SK-N-SH (cell line): ENCODE measurements at regions not wholly inside any gene's neighbourhood (a gene's known extent, or its start where the extent isn't known, plus 50 kb on each side); places are given as distances from the start of the nearest gene placed in this dataset.

ENCODE experiments used
- CTCF ChIA-PET: fragments of 300-600, 350-600 bp; formaldehyde crosslinking; extraction: SDS; loops from one replicate; lab custom pipeline; 2021; lab: Yijun Ruan, JAX
- POLR2A ChIA-PET: fragments of 350-600 bp; sonication (Branson Sonifier 250); formaldehyde crosslinking; extraction: SDS; loops from one replicate; lab custom pipeline; 2020; ENCODE audit warnings: antibody characterized with exemption, inconsistent platforms; lab: Yijun Ruan, JAX
- DNase-seq: peaks from one replicate; pipeline ENCODE4 v3.0.0; 2012
- H2AFZ ChIP-seq: fragments of 200-600 bp; sonication (generic); 2 replicates; pipeline ENCODE4 v1.8.1; 2016; ENCODE audit warnings: antibody characterized with exemption, mild to moderate bottlenecking, low read depth
- H3F3A ChIP-seq: fragments of 200-600 bp; sonication (generic); replicated peaks from 2 replicates; pipeline ENCODE3; 2016; ENCODE audit warnings: antibody characterized with exemption, mild to moderate bottlenecking; ENCODE audit not compliant: insufficient read depth
- H3K27ac ChIP-seq, 2 experiments: fragments of 200-500 bp in 1 of 2; fragments of 200-600 bp in 1 of 2; sonication (Bioruptor generic) in 1 of 2; sonication (generic), shearing (Covaris generic) in 1 of 2; 2 replicates each; pipeline versions ENCODE4 v1.5.1 to v1.6.1; 2014 to 2016; ENCODE audit warnings: low read depth in 2 of 2, inconsistent platforms in 1 of 2, low read length in 1 of 2, mild to moderate bottlenecking in 1 of 2, mixed read lengths in 1 of 2
- H3K27me3 ChIP-seq: fragments of 200-600 bp; sonication (generic), shearing (Covaris generic); 2 replicates; pipeline ENCODE4 v1.6.1; 2016; ENCODE audit warnings: mixed run types; ENCODE audit not compliant: insufficient read depth
- H3K36me3 ChIP-seq, 2 experiments: fragments of 200-500 bp in 1 of 2; fragments of 200-600 bp in 1 of 2; sonication (Bioruptor generic) in 1 of 2; sonication (generic) in 1 of 2; replicated peaks in 1 of 2; 2 replicates each; pipeline versions ENCODE3 to v1.5.1; 2014 to 2016; ENCODE audit warnings: low read length in 1 of 2, mild to moderate bottlenecking in 1 of 2; ENCODE audit not compliant: insufficient read depth in 2 of 2, control insufficient read depth in 1 of 2
- H3K4me1 ChIP-seq, 2 experiments: fragments of 200-500 bp in 1 of 2; fragments of 200-600 bp in 1 of 2; sonication (Bioruptor generic) in 1 of 2; sonication (generic), shearing (Covaris generic) in 1 of 2; 2 replicates each; pipeline versions ENCODE4 v1.5.1 to v1.6.1; 2014 to 2016; ENCODE audit warnings: low read depth in 1 of 2, low read length in 1 of 2, mixed run types in 1 of 2; ENCODE audit not compliant: insufficient read depth in 2 of 2, control insufficient read depth in 1 of 2
- H3K4me2 ChIP-seq: fragments of 200-600 bp; sonication (generic), shearing (Covaris generic); 2 replicates; pipeline ENCODE4 v1.6.1; 2017; ENCODE audit warnings: mixed run types
- H3K4me3 ChIP-seq, 2 experiments: fragments of 200-500 bp in 1 of 2; fragments of 200-600 bp in 1 of 2; sonication (Bioruptor generic) in 1 of 2; sonication (generic), shearing (Covaris generic) in 1 of 2; 2 replicates each; pipeline versions ENCODE4 v1.5.1 to v1.8.1; 2014 to 2016; ENCODE audit warnings: low read depth in 2 of 2, inconsistent platforms in 1 of 2, low read length in 1 of 2, mild to moderate bottlenecking in 1 of 2, mixed read lengths in 1 of 2, moderate library complexity in 1 of 2
- H3K79me2 ChIP-seq: fragments of 200-600 bp; sonication (generic); 2 replicates; pipeline ENCODE4 v1.8.1; 2017; ENCODE audit warnings: mild to moderate bottlenecking; ENCODE audit not compliant: insufficient read depth
- H3K9ac ChIP-seq: fragments of 200-600 bp; sonication (generic); 2 replicates; pipeline ENCODE4 v1.6.1; 2017; ENCODE audit warnings: mixed run types
- H3K9me2 ChIP-seq: fragments of 200-600 bp; sonication (generic); 2 replicates; pipeline ENCODE4 v1.6.1; 2017; ENCODE audit warnings: mixed run types
- H3K9me3 ChIP-seq: fragments of 200-600 bp; sonication (generic); 2 replicates; pipeline ENCODE4 v1.6.1; 2017; ENCODE audit warnings: mixed run types, mild to moderate bottlenecking, moderate library complexity
- H4K20me1 ChIP-seq: fragments of 200-600 bp; sonication (generic); 2 replicates; pipeline ENCODE4 v1.6.1; 2017; ENCODE audit warnings: mild to moderate bottlenecking, mixed run types; ENCODE audit not compliant: insufficient read depth
- EZH2phosphoT487 ChIP-seq: fragments of 200-600 bp; sonication (generic); IDR thresholded peaks from 2 replicates; pipeline ENCODE4 v1.6.1; 2017; ENCODE audit warnings: low read depth, mixed run types, mild to moderate bottlenecking, antibody characterized with exemption, moderate library complexity, borderline replicate concordance
- FOXM1 ChIP-seq: IDR thresholded peaks from 2 replicates; pipeline ENCODE4 v1.4.0; 2012; ENCODE audit warnings: low read depth, mild to moderate bottlenecking
- GATA2 ChIP-seq: sonication (generic); formaldehyde crosslinking; IDR thresholded peaks from 2 replicates; pipeline ENCODE4 v1.5.0; 2020; ENCODE audit warnings: mild to moderate bottlenecking, missing genetic modification reagents
- NFIC ChIP-seq: IDR thresholded peaks from 2 replicates; pipeline ENCODE4 v1.4.0; 2012; ENCODE audit warnings: borderline replicate concordance
- POLR2AphosphoS5 ChIP-seq: IDR thresholded peaks from 2 replicates; pipeline ENCODE4 v1.6.1; 2012; ENCODE audit warnings: low read depth, low read length
- RAD21 ChIP-seq: IDR thresholded peaks from 2 replicates; pipeline ENCODE4 v1.6.1; 2012; ENCODE audit warnings: mild to moderate bottlenecking, low read length
- RCOR1 ChIP-seq: fragments of 150-350 bp; IDR thresholded peaks from 2 replicates; pipeline ENCODE4 v1.6.1; 2017; ENCODE audit warnings: antibody characterized with exemption, low read length
- RXRA ChIP-seq: IDR thresholded peaks from 2 replicates; pipeline ENCODE4 v1.4.0; 2012; ENCODE audit warnings: low read depth, mild to moderate bottlenecking, borderline replicate concordance
- SMC3 ChIP-seq: IDR thresholded peaks from 2 replicates; pipeline ENCODE4 v1.6.1; 2012; ENCODE audit warnings: low read depth, low read length, improper control_type of control experiment
- YY1 ChIP-seq: IDR thresholded peaks from 2 replicates; pipeline ENCODE4 v1.4.0; 2012; ENCODE audit warnings: low read depth, mild to moderate bottlenecking
- WGBS: methylation state at CpG from one replicate; pipeline ENCODE4 v1.1.6; 2017; ENCODE audit warnings: low lambda C conversion rate; 5-methylcytosine and 5-hydroxymethylcytosine counted together
- TF ChIP-seq, protein P1 (sequence below): fragments of 200-600 bp; sonication (generic); IDR thresholded peaks from 2 replicates; pipeline ENCODE4 v1.6.1; 2017; ENCODE audit warnings: antibody characterized with exemption, mild to moderate bottlenecking, moderate library complexity
- TF ChIP-seq, protein P2 (sequence below): IDR thresholded peaks from 2 replicates; pipeline ENCODE4 v1.4.0; 2012; ENCODE audit warnings: low read depth

DNA sequence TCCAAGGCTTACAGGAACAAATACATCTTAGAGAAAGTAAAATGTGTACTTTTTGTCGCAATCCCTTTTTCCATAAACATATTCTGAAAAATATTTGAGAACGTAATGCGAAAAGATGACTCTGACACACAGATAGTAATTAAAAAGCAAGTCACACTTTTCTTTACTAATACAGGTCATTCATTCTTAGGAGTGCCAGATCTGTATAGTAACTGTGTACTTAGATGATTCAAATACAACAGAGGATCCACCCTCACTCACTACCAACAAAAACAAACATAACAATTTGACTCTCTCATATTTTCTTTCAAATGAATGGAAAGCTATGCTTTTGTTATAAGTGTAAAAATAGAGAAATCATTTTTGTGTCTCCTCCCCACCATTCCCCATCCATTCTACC is 795.4 kb downstream of the SLC6A15 start:
- H2AFZ ChIP-seq: no peak overlapping the region
- no peak overlapping the region for H3K4me2 ChIP-seq
- no peak overlapping the region for H3K4me3 ChIP-seq
- H3K9me2 ChIP-seq: no peaks in the 10 kb centered on the region
- H3K4me1 ChIP-seq: no peaks in the 10 kb centered on the region
- no peaks in the 10 kb centered on the region for H3F3A ChIP-seq
- H3K27ac ChIP-seq: no peak overlapping the region
- no peak for DNase-seq
- no peaks in the 10 kb centered on the region for H3K36me3 ChIP-seq
- CTCF ChIA-PET: no interaction called here
- H3K9ac ChIP-seq: no peak overlapping the region
- WGBS: 80% methylated on average over 3 of the region's 3 CpGs
- H4K20me1 ChIP-seq: no peaks in the 10 kb centered on the region
- TF ChIP-seq, protein P1, sequence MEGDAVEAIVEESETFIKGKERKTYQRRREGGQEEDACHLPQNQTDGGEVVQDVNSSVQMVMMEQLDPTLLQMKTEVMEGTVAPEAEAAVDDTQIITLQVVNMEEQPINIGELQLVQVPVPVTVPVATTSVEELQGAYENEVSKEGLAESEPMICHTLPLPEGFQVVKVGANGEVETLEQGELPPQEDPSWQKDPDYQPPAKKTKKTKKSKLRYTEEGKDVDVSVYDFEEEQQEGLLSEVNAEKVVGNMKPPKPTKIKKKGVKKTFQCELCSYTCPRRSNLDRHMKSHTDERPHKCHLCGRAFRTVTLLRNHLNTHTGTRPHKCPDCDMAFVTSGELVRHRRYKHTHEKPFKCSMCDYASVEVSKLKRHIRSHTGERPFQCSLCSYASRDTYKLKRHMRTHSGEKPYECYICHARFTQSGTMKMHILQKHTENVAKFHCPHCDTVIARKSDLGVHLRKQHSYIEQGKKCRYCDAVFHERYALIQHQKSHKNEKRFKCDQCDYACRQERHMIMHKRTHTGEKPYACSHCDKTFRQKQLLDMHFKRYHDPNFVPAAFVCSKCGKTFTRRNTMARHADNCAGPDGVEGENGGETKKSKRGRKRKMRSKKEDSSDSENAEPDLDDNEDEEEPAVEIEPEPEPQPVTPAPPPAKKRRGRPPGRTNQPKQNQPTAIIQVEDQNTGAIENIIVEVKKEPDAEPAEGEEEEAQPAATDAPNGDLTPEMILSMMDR: no peak
- no peak for TF ChIP-seq GATA2 (CRISPR knock-in tag)
- TF ChIP-seq, protein P2, sequence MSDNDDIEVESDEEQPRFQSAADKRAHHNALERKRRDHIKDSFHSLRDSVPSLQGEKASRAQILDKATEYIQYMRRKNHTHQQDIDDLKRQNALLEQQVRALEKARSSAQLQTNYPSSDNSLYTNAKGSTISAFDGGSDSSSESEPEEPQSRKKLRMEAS: no peak
- TF ChIP-seq RXRA: no peak
- no peak for TF ChIP-seq RCOR1
- no peak for TF ChIP-seq FOXM1
- TF ChIP-seq RAD21: no peak
- no peak for TF ChIP-seq SMC3
- TF ChIP-seq, all 33 proteins: peak for 0
- H3K79me2 ChIP-seq: no peaks in the 10 kb centered on the region
- H3K9me3 ChIP-seq: no peaks in the 10 kb centered on the region
- POLR2A ChIA-PET: no interaction called here
- H3K27me3 ChIP-seq: no peaks in the 10 kb centered on the region

DNA sequence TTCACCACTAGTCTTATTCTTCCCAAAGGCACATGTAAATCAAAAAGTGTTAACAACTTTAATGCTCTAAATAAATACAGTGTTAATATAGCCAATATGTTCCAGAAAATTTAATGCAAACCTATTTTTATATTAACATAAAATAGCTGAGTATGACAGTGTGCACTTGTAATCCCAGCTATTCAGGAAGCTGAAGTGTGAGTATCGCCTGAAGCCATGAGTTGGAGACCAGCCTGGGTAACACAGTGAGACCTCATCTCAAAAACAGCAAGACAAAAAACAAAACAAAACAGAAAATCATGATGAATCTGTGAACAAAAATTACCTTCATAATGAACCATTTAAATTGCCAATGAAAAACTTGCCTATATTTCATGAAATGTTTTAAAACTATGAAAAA is 798.9 kb downstream of the SLC6A15 start:
- Histone ChIP-seq H2AFZ (peak overlapping the region; percentile 56; the same call in 1 of the 2 replicates), H3K36me3 (no peaks in the 10 kb centered on the region), H3K9ac (no peak overlapping the region), H3K4me2 (no peak overlapping the region), H3K4me3 (no peak overlapping the region), H4K20me1 (no peaks in the 10 kb centered on the region), H3K79me2 (no peaks in the 10 kb centered on the region), H3K9me3 (0 out of 2 replicates have a peak, but pooled peaks cover 7% of the 10 kb centered on the region), H3F3A (no peaks in the 10 kb centered on the region), H3K9me2 (no peaks in the 10 kb centered on the region), H3K27ac (no peak overlapping the region), H3K4me1 (no peaks in the 10 kb centered on the region), H3K27me3 (no peaks in the 10 kb centered on the region)
- ChIA-PET POLR2A (no interaction called here), CTCF (no interaction called here)
- WGBS: 96% methylated on average over 1 of the region's 1 CpG
- DNase-seq: no peak
- TF ChIP-seq FOXM1 (no peak), POLR2AphosphoS5 (no peak), EZH2phosphoT487 (no peak), YY1 (no peak), NFIC (no peak)
